HepG2 (cell line): ENCODE measurements at regions not wholly inside any gene's neighbourhood (a gene's known extent, or its start where the extent isn't known, plus 50 kb on each side); places are given as distances from the start of the nearest gene placed in this dataset.
"Not testable (repeated sequence)": the region's sequence is repeated elsewhere in the genome, so short reads cannot be mapped to it uniquely, and the experiment has no call there.

Experiments
- BCLAF1 ChIP-seq: fragments of 450-650 bp; IDR thresholded peaks from 2 replicates; pipeline ENCODE4 v1.6.1; 2017; ENCODE audit warnings: mild to moderate bottlenecking
- CTCF ChIP-seq: sonication (generic); formaldehyde crosslinking; IDR thresholded peaks from 2 replicates; pipeline ENCODE4 v1.5.0; 2020; ENCODE audit warnings: mild to moderate bottlenecking, missing genetic modification reagents, moderate library complexity
- GFI1 ChIP-seq: sonication (generic); formaldehyde crosslinking; IDR thresholded peaks from 2 replicates; pipeline ENCODE4 v1.5.0; 2020; ENCODE audit warnings: missing genetic modification reagents, mild to moderate bottlenecking, borderline replicate concordance
- HOMEZ ChIP-seq: IDR thresholded peaks from 2 replicates; pipeline ENCODE4 v1.6.1; 2016; ENCODE audit warnings: low read depth
- HOXA7 ChIP-seq: sonication (generic); formaldehyde crosslinking; IDR thresholded peaks from 2 replicates; pipeline ENCODE4 v1.8.1; 2022; ENCODE audit warnings: mild to moderate bottlenecking, missing genetic modification reagents, moderate library complexity
- KDM1A ChIP-seq: IDR thresholded peaks from 2 replicates; pipeline ENCODE4 v1.6.1; 2016; ENCODE audit warnings: missing compliant biosample characterization
- MAF1 ChIP-seq: sonication (generic); formaldehyde crosslinking; IDR thresholded peaks from 2 replicates; pipeline ENCODE4 v1.5.0; 2020; ENCODE audit warnings: missing genetic modification reagents, borderline replicate concordance
- POLR2A ChIP-seq, 2 experiments: IDR thresholded peaks; 2 replicates each; pipeline ENCODE4 v1.6.1; 2011; ENCODE audit warnings: low read depth in 2 of 2, low read length in 2 of 2, mild to moderate bottlenecking in 1 of 2, moderate library complexity in 1 of 2; ENCODE audit not compliant: insufficient read depth in 1 of 2
- SETDB1 ChIP-seq: sonication (generic); formaldehyde crosslinking; IDR thresholded peaks from 2 replicates; pipeline ENCODE4 v1.5.1; 2020; ENCODE audit warnings: missing genetic modification reagents, mild to moderate bottlenecking, borderline replicate concordance
- SP4 ChIP-seq: sonication (generic); formaldehyde crosslinking; IDR thresholded peaks from 2 replicates; pipeline ENCODE4 v1.8.1; 2023; ENCODE audit warnings: mild to moderate bottlenecking, missing genetic modification reagents
- ZIK1 ChIP-seq: sonication (generic); formaldehyde crosslinking; IDR thresholded peaks from 2 replicates; pipeline ENCODE4 v1.5.0; 2020; ENCODE audit warnings: mild to moderate bottlenecking, low read depth, missing genetic modification reagents, borderline replicate concordance
- ZNF382 ChIP-seq: sonication (generic); formaldehyde crosslinking; IDR thresholded peaks from 2 replicates; pipeline ENCODE4 v1.5.0; 2020; ENCODE audit warnings: missing genetic modification reagents, mild to moderate bottlenecking, borderline replicate concordance

- TF ChIP-seq CTCF (CRISPR knock-in tag); SETDB1 (CRISPR knock-in tag); POLR2A (IDR thresholded peaks at IDR 0.05; ENCODE audit: insufficient read depth in 1 of 2, low read depth in 2 of 2, low read length in 2 of 2); ZNF382 (CRISPR knock-in tag); HOXA7; MAF1 (CRISPR knock-in tag); ZIK1 (CRISPR knock-in tag); BCLAF1; SP4 (CRISPR knock-in tag); GFI1 (CRISPR knock-in tag); KDM1A (CRISPR knock-in tag); HOMEZ: not testable (repeated sequence)
Measured at GRCh38 chr15:21626694-21627093, 186.4 kb upstream of the POTEB3 start.
